ENCODE measurements at regions not wholly inside any gene's neighbourhood (a gene's known extent, or its start where the extent isn't known, plus 50 kb on each side); places are given as distances from the start of the nearest gene placed in this dataset.

- no peak overlapping the region for H3K27ac ChIP-seq
Observed at GRCh38 chr12:17507336-17507735, 582.7 kb downstream of the RERGL start.

GRCh38 chr12:17503742-17504141, 586.3 kb downstream of the RERGL start:
- H3K4me1 ChIP-seq = no peaks in the 10 kb centered on the region
- H3K36me3 ChIP-seq = no peaks in the 10 kb centered on the region
- H3K4me3 ChIP-seq = no peak overlapping the region
- WGBS, 5 donors = 69 to 86% (median 81%) methylated on average over 1 of the region's 1 CpG
- no peak for TF ChIP-seq POLR2AphosphoS5 (IDR thresholded peaks at IDR 0.05)
- no peaks in the 10 kb centered on the region for H3K27me3 ChIP-seq (replicated peaks in 1 of 7)
- intact Hi-C loops (cut with DNase I; ENCODE audit: low total_unique reads) = no loop called here
- no peak overlapping the region for H3K27ac ChIP-seq
- no peaks in the 10 kb centered on the region for H3K9me3 ChIP-seq
- DNase-seq = no peak

More at GRCh38 chr12:17507336-17507735, 582.7 kb downstream of the RERGL start:
- Histone ChIP-seq H3K27me3 (replicated peaks in 1 of 7) (no peaks in the 10 kb centered on the region), H3K36me3 (no peaks in the 10 kb centered on the region), H3K9me3 (no peaks in the 10 kb centered on the region), H3K4me1 (no peaks in the 10 kb centered on the region), H3K4me3 (no peak overlapping the region)
- WGBS, 5 donors = 67 to 79% (median 72%) methylated on average over 5 of the region's 5 CpGs
- no peak for DNase-seq
- TF ChIP-seq POLR2AphosphoS5 (IDR thresholded peaks at IDR 0.05) (no peak), CTCF (IDR thresholded peaks at IDR 0.05 in 8 of 11, conservative IDR thresholded peaks at IDR 0.05 in 3 of 11) (no peak)
- intact Hi-C loops (cut with DNase I; ENCODE audit: low total_unique reads) = no loop called here

- no peak for DNase-seq
- 48 to 73% (median 61%) methylated on average over 4 of the region's 4 CpGs for WGBS, 5 donors
- Histone ChIP-seq H3K36me3 (no peaks in the 10 kb centered on the region), H3K4me1 (no peaks in the 10 kb centered on the region), H3K27me3 (replicated peaks in 1 of 7) (no peaks in the 10 kb centered on the region), H3K9me3 (peaks cover 0 to 2% (median 0%) of the 10 kb centered on the region in 8 donors), H3K27ac (no peak overlapping the region), H3K4me3 (no peak overlapping the region)
- TF ChIP-seq POLR2AphosphoS5 (IDR thresholded peaks at IDR 0.05) (no peak), CTCF (IDR thresholded peaks at IDR 0.05 in 8 of 11, conservative IDR thresholded peaks at IDR 0.05 in 3 of 11) (no peak), POLR2A (IDR thresholded peaks at IDR 0.05) (no peak)
- intact Hi-C loops (cut with DNase I; ENCODE audit: low total_unique reads) = no loop called here
Observed at GRCh38 chr12:17489452-17489851, 600.5 kb downstream of the RERGL start.

GRCh38 chr12:17478908-17479673, 610.9 kb downstream of the RERGL start:
- Histone ChIP-seq H3K9me3 (peaks cover 0 to 59% (median 34%) of the 10 kb centered on the region in 8 donors), H3K27ac (no peak overlapping the region), H3K4me3 (no peak overlapping the region), H3K4me1 (no peaks in the 10 kb centered on the region), H3K27me3 (replicated peaks in 1 of 7) (no peaks in the 10 kb centered on the region), H3K36me3 (no peaks in the 10 kb centered on the region)
- TF ChIP-seq POLR2A (IDR thresholded peaks at IDR 0.05) (no peak), POLR2AphosphoS5 (IDR thresholded peaks at IDR 0.05) (no peak), CTCF (IDR thresholded peaks at IDR 0.05 in 8 of 11, conservative IDR thresholded peaks at IDR 0.05 in 3 of 11) (no peak)
- 83 to 91% (median 85%) methylated on average over 8 of the region's 8 CpGs for WGBS, 5 donors
- intact Hi-C loops (cut with DNase I; ENCODE audit: low total_unique reads) = no loop called here
- no peak for DNase-seq

Data from spleen (tissue), 11 donors.